GM12865 (cell line): ENCODE measurements at regions not wholly inside any gene's neighbourhood (a gene's known extent, or its start where the extent isn't known, plus 50 kb on each side); places are given as distances from the start of the nearest gene placed in this dataset.

Source experiments
- DNase-seq: peaks from one replicate; pipeline ENCODE4 v3.0.0; 2010; ENCODE audit warnings: low read depth
- H3K4me3 ChIP-seq: 2 replicates; pipeline ENCODE4 v1.5.1; 2011; ENCODE audit warnings: mild to moderate bottlenecking, low read depth, low read length, control low read depth
- CTCF ChIP-seq: IDR thresholded peaks from 2 replicates; pipeline ENCODE4 v1.5.1; 2011; ENCODE audit warnings: low read length, control low read depth, low read depth, inconsistent platforms; ENCODE audit not compliant: insufficient read depth; ENCODE audit errors: missing control alignments

DNA sequence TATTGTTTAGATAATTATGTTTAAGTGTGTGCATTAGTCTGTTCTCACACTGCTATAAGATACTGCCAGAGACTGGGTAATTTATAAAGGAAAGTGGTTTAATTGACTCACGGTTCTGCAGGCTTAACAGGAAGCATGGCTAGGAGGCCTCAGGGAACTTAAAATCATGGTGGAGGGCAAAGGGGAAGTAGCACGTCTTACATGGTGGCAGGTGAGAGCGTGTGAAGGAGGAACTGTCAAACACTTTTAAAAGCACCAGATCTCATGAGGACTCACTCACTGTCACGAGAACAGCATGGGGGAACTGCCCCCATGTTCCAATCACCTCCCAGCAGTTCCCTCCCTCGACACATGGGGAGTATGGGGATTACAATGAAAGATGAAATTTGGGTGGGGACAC lies 203.5 kb upstream of the GOT2 start:
- TF ChIP-seq CTCF: no peak
- peak; percentile 41 for DNase-seq
- no peak overlapping the region for H3K4me3 ChIP-seq

DNA sequence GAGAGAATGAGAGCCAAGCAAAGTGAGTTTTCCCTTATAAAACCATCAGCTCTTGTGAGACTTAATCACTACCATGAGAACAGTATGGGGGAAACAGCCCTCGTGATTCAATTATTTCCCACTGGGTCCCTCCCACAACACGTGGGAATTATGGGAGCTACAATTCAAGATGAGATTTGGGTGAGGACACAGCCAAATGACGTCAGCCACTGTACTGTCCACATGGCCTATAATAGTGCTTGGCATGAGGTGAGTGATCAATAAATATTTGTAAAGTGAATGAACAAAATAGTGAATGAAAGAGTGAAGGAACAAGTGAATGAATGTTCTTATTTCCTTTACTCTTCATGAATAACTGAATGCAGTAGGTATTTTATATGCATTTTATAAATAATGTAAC lies 199.1 kb upstream of the GOT2 start:
- no peak for DNase-seq
- no peak for TF ChIP-seq CTCF
- no peak overlapping the region for H3K4me3 ChIP-seq

DNA sequence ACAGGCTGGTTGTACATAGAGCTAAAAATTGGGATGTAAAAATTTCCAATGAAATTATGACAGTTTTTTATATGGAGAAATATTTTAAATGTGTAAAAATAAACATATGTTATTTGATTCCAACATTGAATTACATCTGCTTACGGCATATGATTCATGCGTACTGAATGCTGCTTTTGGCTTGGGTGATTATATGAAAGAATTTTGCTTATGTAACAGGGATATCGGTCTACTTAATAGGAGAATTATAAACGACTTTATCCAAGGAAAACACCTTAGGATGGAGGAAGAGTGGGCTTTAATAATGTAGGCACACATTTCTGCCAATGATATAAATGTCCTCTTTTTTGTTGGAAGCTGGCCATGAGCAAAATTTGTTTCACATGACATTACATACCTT lies 197.3 kb upstream of the GOT2 start:
- TF ChIP-seq CTCF: no peak
- no peak for DNase-seq
- no peak overlapping the region for H3K4me3 ChIP-seq

- no peak for TF ChIP-seq CTCF
Measured at GRCh38 chr16:58923094-58923493, 189.0 kb upstream of the GOT2 start.

DNA sequence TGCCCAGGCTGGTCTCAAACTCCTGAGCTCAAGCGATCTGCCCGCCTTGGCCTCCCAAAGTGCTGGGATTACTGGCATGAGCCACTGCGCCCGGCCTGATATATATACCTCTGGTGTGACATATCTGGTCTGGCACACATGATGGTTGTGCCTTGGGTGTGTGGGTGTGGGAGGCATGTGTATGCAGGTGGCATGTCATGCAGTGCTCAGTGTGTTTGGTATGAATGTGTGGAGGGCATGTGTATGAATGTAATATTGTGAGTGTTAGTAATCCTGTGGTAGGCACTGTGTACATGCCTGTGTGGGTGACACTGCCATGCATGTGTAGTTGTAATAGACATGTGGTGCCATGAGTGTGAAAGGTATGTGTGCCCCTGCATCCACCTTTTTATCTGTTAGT lies 179.3 kb upstream of the GOT2 start:
- no peak for DNase-seq
- no peak overlapping the region for H3K4me3 ChIP-seq
- no peak for TF ChIP-seq CTCF

More at GRCh38 chr16:58923094-58923493, 189.0 kb upstream of the GOT2 start:
- no peak for DNase-seq
- no peak overlapping the region for H3K4me3 ChIP-seq

DNA sequence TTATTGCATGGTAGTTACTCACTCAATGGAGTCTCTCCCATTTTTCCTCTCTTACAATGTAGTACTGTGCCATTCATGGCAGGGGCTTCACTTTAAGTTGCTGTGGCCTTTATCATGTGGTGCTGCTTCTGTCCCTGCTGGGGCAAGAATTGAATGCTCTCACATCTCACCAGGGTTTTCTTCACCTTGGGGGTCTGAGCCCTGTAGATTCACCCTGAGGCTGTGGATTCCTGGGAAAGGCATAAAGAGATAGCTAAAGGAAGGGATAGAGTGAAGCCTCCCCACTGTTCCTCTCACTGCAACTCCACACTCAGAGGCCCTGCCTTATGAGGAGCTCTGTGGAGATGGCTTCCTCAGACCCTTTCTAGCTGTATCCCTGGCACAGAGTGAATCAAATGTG lies 178.5 kb upstream of the GOT2 start:
- no peak overlapping the region for H3K4me3 ChIP-seq
- DNase-seq: no peak
- TF ChIP-seq CTCF: no peak

- no peak for TF ChIP-seq CTCF
- DNase-seq: no peak
Measured at GRCh38 chr16:58906981-58907715, 173.0 kb upstream of the GOT2 start.

More at GRCh38 chr16:58906981-58907715, 173.0 kb upstream of the GOT2 start:
- H3K4me3 ChIP-seq: no peak overlapping the region
